Left lung (tissue), 4 donors: ENCODE measurements at regions not wholly inside any gene's neighbourhood (a gene's known extent, or its start where the extent isn't known, plus 50 kb on each side); places are given as distances from the start of the nearest gene placed in this dataset.

Source experiments
- ATAC-seq: fragments of 200-7000 bp; cut with Tn5 transposase; one replicate; pipeline ENCODE4 v1.9.1; 2020; ENCODE audit warnings: moderate library complexity
- DNase-seq, 4 donors: peaks; one replicate each; pipeline ENCODE4 v3.0.0-alpha.2; 2013 to 2020
- H3K27ac ChIP-seq, 2 donors: fragments of 200-600 bp; sonication (generic) in 1 of 2; one replicate each; pipeline versions ENCODE4 v1.5.0 to v1.8.0; 2020 to 2021
- H3K27me3 ChIP-seq, 2 donors: fragments of 200-600 bp; sonication (generic) in 1 of 2; one replicate each; pipeline versions ENCODE4 v1.5.0 to v1.8.0; 2020 to 2021
- H3K36me3 ChIP-seq, 2 donors: fragments of 200-600 bp; sonication (generic) in 1 of 2; one replicate each; pipeline versions ENCODE4 v1.5.0 to v1.8.0; 2020 to 2021
- H3K4me1 ChIP-seq, 2 donors: fragments of 200-600 bp; one replicate each; pipeline ENCODE4 v1.8.0; 2021
- H3K4me3 ChIP-seq, 2 donors: fragments of 200-600 bp; sonication (generic) in 1 of 2; one replicate each; pipeline versions ENCODE4 v1.5.0 to v1.8.0; 2020 to 2021; ENCODE audit warnings: mild to moderate bottlenecking in 1 of 2
- H3K9me3 ChIP-seq, 2 donors: fragments of 200-600 bp; sonication (generic) in 1 of 2; one replicate each; pipeline versions ENCODE4 v1.5.0 to v1.8.0; 2020 to 2021
- CTCF ChIP-seq, 2 donors: fragments of 200-600 bp; sonication (generic) in 1 of 2; IDR thresholded peaks; one replicate each; pipeline versions ENCODE4 v1.5.0 to v1.8.0; 2021; ENCODE audit warnings: antibody characterized with exemption in 2 of 2
- intact Hi-C, 2 donors: fragments of 100-400 bp; cut with DNase I; formaldehyde crosslinking; loops; one replicate each; pipeline versions ENCODE4 v1.11.2 to v1.14.2; 2022
- donor health status: DM: no; HTN: yes; CAD: no.
- donor health status: DM: no; HTN: no; CAD: no.

- Histone ChIP-seq H3K36me3 (no peaks in the 10 kb centered on the region), H3K4me3 (no peak overlapping the region), H3K9me3 (no peaks in the 10 kb centered on the region), H3K27ac (no peak overlapping the region), H3K4me1 (no peaks in the 10 kb centered on the region), H3K27me3 (peaks cover 0 to 3% of the 10 kb centered on the region in 2 donors)
- peak in 1 of 4 donors; percentile 13 for DNase-seq
- intact Hi-C loops = no loop called here
- TF ChIP-seq CTCF (IDR thresholded peaks at IDR 0.05) = no peak
- ATAC-seq = no peak
Observed at GRCh38 chr15:53203454-53203853, 413.3 kb upstream of the ONECUT1 start.

DNA sequence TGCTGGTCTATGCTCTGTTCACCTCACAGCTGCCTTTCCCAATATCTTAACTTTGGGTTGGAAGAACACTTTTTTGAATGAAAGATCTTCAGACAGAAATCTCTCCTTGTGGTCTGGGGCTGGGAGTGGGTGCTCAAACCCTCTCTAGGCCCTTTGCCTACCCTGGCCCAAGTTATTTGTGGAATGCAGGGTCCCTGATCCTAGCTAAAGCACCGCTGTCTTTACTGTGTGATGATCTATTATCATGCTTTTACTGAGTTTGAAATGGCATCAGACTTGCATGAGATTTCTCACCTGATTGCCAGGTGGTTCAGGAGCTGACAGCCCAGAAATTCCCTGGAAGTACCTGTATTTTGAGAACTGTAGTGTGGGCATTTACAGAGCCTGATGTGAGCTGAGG lies 412.7 kb upstream of the ONECUT1 start:
- no peak for TF ChIP-seq CTCF (IDR thresholded peaks at IDR 0.05)
- Histone ChIP-seq H3K36me3 (no peaks in the 10 kb centered on the region), H3K27ac (no peak overlapping the region), H3K9me3 (no peaks in the 10 kb centered on the region), H3K27me3 (peaks cover under 1 to 9% of the 10 kb centered on the region in 2 donors), H3K4me3 (no peak overlapping the region), H3K4me1 (no peaks in the 10 kb centered on the region)
- no peak for DNase-seq
- ATAC-seq = no peak
- intact Hi-C loops = no loop called here

DNA sequence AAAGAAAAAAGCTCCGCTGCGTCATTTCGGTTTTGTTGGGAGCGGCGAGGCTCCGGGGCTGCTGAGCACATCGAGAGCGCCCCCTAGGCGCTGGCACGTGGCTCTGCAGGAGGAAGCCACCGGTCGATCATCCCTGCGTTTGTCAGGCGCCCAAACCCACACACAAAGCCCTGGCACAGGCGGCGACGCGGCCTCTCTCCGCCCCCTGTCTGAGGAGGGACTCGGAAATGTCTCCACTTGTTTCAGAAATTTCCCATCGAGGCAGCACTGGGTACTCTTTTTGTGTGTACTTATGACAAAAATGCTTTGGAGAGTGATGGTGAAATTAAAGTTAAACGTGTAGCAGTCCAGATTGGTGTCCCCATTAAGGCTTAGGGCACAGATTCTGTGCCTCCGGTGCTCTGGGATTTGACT lies 407.3 kb upstream of the ONECUT1 start:
- ATAC-seq (peak; percentile 90), DNase-seq (peak; percentile 20 to 84 (median 50))
- Histone ChIP-seq H3K27ac (no peak overlapping the region), H3K4me1 (no peaks in the 10 kb centered on the region), H3K27me3 (peaks cover 8 to 29% of the 10 kb centered on the region in 2 donors), H3K36me3 (no peaks in the 10 kb centered on the region), H3K9me3 (no peaks in the 10 kb centered on the region), H3K4me3 (no peak overlapping the region)
- intact Hi-C loops = no loop called here
- peak; percentile 67 to 69 for TF ChIP-seq CTCF (IDR thresholded peaks at IDR 0.05)

GRCh38 chr15:53196788-53197187 lies 406.7 kb upstream of the ONECUT1 start:
- DNase-seq (no peak), ATAC-seq (no peak)
- no peaks in the 10 kb centered on the region for H3K4me1 ChIP-seq
- intact Hi-C loops = no loop called here
- no peaks in the 10 kb centered on the region for H3K36me3 ChIP-seq
- no peak for TF ChIP-seq CTCF (IDR thresholded peaks at IDR 0.05)
- no peaks in the 10 kb centered on the region for H3K9me3 ChIP-seq
- no peak overlapping the region for H3K4me3 ChIP-seq
- H3K27me3 ChIP-seq = peaks cover 8 to 29% of the 10 kb centered on the region in 2 donors
- no peak overlapping the region for H3K27ac ChIP-seq

DNA sequence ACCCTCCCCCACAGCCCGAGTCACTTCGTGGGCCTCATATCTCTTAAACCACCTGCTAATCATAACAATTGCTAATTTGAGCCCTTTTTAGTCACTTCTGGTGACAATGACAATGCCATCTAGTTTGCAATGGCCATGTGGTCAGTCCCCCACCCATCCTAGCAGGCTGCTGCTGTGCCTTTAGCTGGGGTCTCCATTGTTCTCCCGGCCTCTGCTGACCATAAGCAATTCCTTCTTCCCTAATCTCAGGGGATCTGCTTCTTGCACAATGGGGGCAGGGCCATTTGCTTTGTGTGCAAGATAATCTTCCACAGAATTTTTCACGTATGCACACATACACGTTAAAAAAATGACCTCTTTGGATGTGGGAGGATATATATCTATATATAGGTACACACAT lies 406.1 kb upstream of the ONECUT1 start:
- intact Hi-C loops = no loop called here
- DNase-seq (no peak), ATAC-seq (no peak)
- Histone ChIP-seq H3K4me1 (no peaks in the 10 kb centered on the region), H3K9me3 (no peaks in the 10 kb centered on the region), H3K36me3 (no peaks in the 10 kb centered on the region), H3K27ac (no peak overlapping the region), H3K27me3 (peaks cover 8 to 29% of the 10 kb centered on the region in 2 donors), H3K4me3 (no peak overlapping the region)
- TF ChIP-seq CTCF (IDR thresholded peaks at IDR 0.05) = no peak
